HTR-8/SVneo (cell line): ENCODE measurements at regions not wholly inside any gene's neighbourhood (a gene's known extent, or its start where the extent isn't known, plus 50 kb on each side); places are given as distances from the start of the nearest gene placed in this dataset.

ENCODE experiments used
- DNase-seq: peaks from one replicate; pipeline ENCODE4 v3.0.0; 2011; ENCODE audit warnings: low spot score, mixed read lengths; ENCODE audit not compliant: insufficient read length
- FAIRE-seq: peaks from 2 replicates; lab custom pipeline; 2011; peaks lifted over from hg19 to GRCh38; lab: Jason Lieb, UNC

GRCh38 chr2:220134756-220135534 is 507.5 kb downstream of the SLC4A3 start:
- DNase-seq (no peak), FAIRE-seq (no peak)

- DNase-seq: peak; percentile 60
- no peak for FAIRE-seq
Measured at GRCh38 chr2:220143336-220143735, 515.9 kb downstream of the SLC4A3 start.

GRCh38 chr2:220144411-220144810 is 517.0 kb downstream of the SLC4A3 start:
- FAIRE-seq (peak; percentile 62), DNase-seq (no peak)

DNA sequence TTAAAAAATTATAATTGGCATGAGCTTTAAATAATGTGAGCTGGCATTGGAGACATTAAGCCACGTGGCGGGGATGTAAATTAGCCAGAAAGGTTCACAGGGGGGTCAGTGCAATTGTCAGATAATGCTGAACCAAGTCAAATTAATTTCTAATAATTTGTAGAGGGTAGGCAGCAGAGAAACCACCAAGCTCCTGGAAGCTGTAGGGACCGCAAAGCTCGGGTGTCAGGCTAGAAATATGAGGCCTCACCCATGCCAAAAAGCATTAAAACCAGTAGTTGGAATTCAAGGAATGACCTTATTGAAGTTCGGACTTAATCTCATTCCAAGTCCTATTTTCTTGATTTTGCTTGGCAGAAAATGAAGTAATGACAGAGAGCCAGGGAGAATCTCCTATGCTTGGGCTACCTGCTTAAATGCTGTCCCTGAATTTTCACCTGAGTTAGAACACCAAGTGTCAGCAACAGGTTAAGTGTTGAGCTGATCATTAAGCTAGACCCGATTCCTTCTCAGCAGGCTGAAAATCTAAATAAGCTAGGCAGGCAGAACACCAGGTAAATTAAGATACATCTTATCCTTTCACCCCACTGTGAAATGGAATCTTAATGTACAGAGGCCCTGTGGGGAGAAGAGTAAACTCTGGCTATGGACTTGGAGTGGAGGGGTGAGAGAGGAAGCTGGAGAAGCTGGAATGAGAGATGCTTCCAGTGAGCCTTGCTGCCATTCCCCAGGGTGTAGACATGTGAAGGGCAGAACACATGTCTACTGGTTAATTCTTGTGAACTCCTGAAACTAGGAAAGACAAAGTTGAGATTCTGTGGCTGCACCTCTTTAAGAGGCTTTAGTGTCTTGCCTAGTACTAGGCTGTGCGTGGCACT is 520.0 kb downstream of the SLC4A3 start:
- DNase-seq: peak; percentile 44

GRCh38 chr2:220148471-220149248 is 521.2 kb downstream of the SLC4A3 start:
- DNase-seq (no peak), FAIRE-seq (no peak)

More for the DNA sequence above, 520.0 kb downstream of the SLC4A3 start:
- FAIRE-seq: peak; percentile 52

DNA sequence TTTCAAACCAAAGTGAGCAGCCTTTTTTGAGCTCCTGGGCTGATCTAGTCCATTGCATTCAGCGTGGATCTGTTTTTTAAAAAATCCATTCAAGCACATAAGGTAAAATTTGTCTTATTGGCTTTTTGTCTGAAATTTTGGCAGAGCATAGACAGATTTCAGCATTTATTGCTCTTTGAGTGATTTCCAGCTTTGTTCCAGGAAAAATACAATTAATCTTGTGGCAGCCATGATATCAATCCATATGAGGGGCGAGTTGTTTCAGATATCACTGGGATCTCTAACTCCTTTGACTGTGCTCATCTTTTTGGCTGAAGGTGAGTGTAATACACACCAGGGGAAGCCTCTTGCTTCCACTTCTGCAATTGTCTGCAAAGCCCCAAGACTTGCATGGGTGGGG is 523.9 kb downstream of the SLC4A3 start:
- no peak for FAIRE-seq
- no peak for DNase-seq

DNA sequence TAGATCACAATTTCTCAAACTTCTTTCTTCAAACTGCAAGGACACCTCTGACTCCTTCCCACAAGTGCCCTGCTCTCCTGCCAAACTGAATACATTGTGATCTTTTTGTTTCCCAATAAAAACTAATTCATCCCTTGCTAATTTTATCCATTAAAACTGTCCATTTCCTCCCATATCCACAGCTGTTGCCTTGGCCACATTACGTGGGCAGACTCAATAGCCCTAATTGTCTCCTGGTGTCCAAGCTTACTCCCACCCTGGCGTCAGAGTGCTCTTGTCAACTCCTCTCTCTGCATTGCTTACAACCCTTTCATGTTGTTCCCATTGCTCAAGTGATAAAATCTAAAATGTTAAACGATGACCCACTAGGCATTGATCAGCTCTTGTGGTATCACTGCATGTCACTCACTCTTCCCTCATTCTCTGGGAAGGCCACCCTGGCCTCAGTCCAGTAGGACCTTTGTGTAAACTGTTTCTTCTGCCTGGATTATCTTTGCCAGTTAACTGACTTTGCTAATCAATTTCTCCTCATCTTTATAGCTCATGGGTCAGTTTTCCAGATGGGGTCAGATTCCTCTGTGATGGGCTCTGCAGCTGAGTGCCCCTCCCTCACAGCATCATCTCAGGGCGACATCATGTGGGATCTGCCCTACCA is 525.0 kb downstream of the SLC4A3 start:
- FAIRE-seq: no peak
- no peak for DNase-seq

DNA sequence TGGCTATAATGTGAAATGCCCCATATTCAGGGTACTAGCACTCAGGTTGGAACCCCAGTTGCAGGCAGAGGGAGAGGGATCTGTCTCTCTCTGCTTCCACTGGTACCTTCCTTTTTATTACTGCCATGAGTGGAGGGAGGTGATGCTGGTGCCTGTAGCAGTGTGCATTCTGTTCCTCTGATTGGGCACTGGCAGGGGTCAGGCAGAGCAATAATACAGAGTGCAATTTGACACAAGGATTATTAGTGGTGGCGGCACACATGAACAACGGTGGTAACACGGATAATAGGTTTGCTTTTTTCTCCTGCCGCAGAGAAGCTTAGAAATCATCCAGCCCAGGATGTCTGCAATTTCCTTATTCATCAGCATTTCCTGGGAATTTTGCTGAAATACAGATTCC is 525.7 kb downstream of the SLC4A3 start:
- FAIRE-seq (no peak), DNase-seq (no peak)

GRCh38 chr2:220154304-220154703 is 526.9 kb downstream of the SLC4A3 start:
- FAIRE-seq (no peak), DNase-seq (no peak)

- no peak for FAIRE-seq
Measured at GRCh38 chr2:220157312-220157711, 529.9 kb downstream of the SLC4A3 start.

GRCh38 chr2:220159738-220160137 is 532.3 kb downstream of the SLC4A3 start:
- FAIRE-seq (no peak), DNase-seq (no peak)

More at GRCh38 chr2:220157312-220157711, 529.9 kb downstream of the SLC4A3 start:
- DNase-seq: no peak

GRCh38 chr2:220162320-220162719 is 534.9 kb downstream of the SLC4A3 start:
- DNase-seq: no peak

GRCh38 chr2:220163486-220163885 is 536.1 kb downstream of the SLC4A3 start:
- FAIRE-seq (no peak), DNase-seq (no peak)

More at GRCh38 chr2:220162320-220162719, 534.9 kb downstream of the SLC4A3 start:
- no peak for FAIRE-seq

DNA sequence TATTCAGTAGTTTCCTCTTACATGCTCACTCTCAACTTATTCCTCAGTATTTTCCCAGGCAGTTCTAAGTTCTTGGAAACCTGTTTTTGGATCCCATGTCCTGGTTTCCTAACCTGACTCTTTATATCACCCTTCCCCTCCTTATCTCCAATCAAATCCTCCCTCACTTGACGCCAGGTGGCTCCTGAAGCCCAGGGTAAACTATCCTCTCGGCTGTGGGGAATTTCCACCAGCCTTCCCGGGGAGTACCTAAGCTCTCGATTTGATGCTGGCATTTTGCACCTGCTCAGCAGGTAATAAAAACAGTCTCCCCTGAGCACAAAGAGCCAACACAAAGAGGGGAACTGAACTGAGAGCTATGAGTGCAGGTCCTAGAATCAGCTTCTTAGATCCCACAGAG is 538.0 kb downstream of the SLC4A3 start:
- FAIRE-seq: no peak
- DNase-seq: no peak

GRCh38 chr2:220166616-220167015 is 539.2 kb downstream of the SLC4A3 start:
- no peak for FAIRE-seq
- DNase-seq: no peak

GRCh38 chr2:220167956-220168355 is 540.5 kb downstream of the SLC4A3 start:
- DNase-seq (no peak), FAIRE-seq (no peak)

DNA sequence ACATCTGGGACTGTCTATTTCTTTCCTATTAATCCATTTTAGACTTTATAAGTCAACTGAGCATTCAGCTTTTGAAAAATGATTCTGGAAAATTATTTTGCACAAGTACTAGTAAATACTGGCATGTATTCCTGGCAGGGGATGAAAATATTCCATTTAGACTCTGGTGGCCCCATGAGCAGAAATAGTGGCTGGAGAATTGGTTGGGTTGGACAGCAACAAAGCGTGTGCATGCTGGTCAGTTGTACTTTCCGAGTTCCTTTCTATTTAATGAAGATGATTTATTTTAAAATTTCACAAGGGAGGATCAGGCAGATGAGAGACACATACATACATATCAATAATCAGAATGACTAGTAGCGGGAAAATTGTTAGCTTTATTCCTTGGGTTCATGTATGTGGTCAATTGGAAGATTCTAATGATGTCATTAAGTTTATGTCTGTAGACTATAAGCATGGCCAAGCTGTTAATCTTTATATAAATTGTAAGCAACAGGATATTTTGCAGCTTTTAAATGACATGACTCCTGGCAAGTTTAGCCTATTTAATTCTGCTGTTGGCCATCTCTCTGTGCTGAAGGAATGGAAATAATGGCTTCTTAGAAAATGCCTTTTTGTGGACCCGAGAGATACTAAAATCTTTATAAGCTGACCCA is 541.6 kb downstream of the SLC4A3 start:
- no peak for FAIRE-seq

GRCh38 chr2:220174826-220175225 is 547.4 kb downstream of the SLC4A3 start:
- FAIRE-seq (no peak), DNase-seq (no peak)

More for the DNA sequence above, 541.6 kb downstream of the SLC4A3 start:
- no peak for DNase-seq

DNA sequence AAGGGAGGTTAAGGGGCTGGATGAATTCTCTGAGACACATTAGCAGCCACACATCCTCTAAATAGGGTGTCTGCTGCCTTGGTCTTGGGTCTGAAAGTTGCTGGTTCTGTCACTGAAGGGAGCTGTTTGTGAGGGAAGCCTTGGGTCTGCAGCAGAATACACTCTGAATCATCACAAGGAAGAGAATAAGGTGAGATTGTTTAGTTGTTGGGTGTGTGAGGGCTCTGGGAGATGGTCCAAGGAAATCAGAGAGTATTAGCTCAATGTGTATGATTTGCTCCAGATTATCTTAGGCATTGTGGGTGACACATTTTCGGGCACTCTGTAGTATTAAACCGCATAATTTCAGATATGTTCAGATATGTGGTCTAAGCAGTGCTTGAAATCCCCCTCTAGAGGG is 548.5 kb downstream of the SLC4A3 start:
- FAIRE-seq: no peak
- DNase-seq: no peak
